Limb (tissue), 2 donors: ENCODE measurements at regions not wholly inside any gene's neighbourhood (a gene's known extent, or its start where the extent isn't known, plus 50 kb on each side); places are given as distances from the start of the nearest gene placed in this dataset.
"Not testable (repeated sequence)": the region's sequence is repeated elsewhere in the genome, so short reads cannot be mapped to it uniquely, and the experiment has no call there.

Experiments used
- DNase-seq, 2 donors: peaks; one replicate each; pipeline ENCODE4 v3.0.0-alpha.2; 2016; ENCODE audit errors: extremely low spot score in 2 of 2

DNA sequence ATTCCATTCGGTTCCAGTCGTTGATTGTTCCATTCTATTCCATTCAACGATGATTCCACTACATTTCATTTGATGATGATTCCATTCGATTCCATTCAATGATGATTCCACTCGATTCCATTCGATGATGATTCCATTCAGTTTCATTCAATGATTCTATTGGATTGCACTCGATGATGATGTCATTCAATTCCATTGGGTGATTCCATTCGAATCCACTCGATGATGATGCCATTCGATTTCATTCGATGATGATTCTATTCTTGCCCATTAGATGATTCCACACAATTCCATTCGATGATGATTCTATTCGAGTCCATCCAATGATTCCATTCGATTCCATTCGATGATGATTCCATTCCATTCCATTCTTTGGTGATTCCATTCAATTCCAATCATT is 1283.7 kb downstream of the TP53TG3F start:
- DNase-seq = no peak

DNA sequence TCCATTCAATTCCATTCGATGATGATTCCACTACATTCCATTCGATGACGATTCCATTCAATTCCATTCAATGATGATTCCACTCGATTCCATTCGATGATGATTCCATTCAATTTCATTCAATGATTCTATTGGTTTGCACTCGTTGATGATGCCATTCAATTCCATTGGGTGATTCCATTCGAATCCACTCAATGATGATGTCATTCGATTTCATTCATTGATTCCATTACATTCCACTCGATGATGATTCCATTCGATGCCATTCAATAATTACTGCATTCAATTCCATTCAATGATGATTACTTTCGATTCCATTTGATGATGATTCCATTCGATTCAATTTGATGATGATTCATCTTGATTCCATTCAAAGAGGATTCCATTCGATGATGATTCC is 1299.4 kb downstream of the TP53TG3F start:
- DNase-seq = no peak

DNA sequence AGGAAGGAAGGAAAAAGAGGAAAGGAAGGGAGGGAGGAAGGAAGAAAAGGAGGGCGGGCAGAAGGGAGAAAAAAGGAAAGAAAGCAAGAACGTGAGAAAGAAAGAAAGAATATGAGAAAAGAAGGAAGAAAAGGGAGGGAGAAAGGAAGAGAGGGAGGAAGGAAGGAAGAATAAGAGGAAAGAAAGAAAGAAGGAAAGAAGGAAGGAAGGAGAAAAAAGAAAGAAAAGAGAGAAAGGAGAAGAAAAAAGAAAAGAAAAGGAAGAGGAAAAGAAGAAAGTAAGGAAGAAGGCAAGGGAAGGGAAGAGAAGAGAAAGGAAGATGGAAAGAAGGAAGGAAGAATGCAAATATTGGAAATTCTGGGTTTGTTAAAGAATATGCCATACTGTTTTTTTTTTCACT is 1332.4 kb downstream of the TP53TG3F start:
- not testable (repeated sequence) for DNase-seq

DNA sequence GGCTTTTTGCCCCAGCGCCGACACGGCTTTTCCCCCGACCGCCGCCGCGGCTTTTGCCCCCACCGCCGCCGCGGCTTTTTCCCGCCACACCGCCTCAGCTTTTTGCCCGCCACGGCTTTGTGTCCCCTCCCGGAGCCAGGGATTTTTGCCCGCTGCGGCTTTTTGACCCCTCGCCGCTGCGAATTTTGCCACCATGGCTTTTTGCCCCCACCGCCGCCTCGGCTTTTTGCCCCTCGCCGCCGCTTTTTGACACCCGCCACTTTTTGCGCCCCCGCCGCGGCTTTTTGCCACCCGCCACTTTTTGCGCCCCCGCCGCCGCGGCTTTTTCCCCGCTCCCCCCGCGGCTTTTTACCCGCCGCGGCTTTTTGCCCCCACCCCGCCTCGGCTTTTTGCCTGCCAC is 1342.5 kb downstream of the TP53TG3F start:
- no peak for DNase-seq

DNA sequence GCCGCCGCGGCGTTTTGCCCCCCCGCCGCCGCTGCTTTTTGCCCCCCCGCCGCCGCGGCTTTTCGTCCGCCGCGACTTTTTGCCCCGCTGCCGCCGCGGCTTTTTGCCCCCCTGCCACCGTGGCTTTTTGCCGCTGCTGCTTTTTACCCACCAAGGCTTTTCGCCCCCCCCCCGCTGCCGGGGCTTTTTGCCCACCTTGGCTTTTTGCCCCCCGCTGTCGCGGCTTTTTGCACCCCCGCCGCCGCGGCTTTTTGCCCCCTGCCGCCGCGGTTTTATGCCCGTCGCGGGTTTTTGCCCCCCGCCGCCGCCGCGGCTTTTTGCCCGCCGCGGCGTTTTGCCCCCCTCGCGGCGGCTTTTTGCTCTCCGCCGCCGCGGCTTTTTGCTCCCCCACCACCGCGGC is 1343.0 kb downstream of the TP53TG3F start:
- no peak for DNase-seq

DNA sequence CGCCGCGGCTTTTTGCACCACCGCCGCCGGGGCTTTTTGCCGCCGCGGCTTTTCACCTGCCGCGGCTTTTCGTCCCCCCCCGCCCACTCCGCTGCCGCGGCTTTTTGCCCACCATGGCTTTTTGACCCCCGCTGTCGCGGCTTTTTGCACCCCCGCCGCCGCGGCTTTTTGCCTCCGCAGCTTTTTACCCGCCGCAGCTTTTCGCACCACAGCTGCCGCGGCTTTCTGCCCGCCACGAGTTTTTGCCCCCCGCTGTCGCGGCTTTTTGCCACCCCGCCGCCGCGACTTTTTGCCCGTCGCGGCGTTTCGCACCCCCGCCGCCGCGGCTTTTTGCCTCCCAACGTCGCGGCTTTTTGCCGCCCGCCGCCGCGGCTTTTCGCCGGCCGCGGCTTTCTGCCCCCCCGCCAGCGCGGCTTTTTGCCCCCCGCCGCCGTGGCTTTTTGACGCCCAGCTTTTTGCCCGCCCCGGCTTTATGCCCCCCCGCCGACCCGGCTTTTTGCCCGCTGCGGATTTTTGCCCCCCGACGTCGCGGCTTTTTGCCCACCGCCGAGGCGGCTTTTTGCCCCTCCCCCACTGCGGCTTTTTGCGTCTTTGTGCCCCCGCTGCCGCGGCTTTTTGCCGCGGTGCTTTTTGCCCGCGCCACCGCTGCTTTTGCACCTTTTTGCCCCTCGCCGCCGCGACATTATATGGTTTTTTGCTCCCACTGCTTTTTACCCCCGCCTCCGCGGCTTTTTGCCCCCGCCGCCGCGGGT is 1343.6 kb downstream of the TP53TG3F start:
- no peak for DNase-seq

DNA sequence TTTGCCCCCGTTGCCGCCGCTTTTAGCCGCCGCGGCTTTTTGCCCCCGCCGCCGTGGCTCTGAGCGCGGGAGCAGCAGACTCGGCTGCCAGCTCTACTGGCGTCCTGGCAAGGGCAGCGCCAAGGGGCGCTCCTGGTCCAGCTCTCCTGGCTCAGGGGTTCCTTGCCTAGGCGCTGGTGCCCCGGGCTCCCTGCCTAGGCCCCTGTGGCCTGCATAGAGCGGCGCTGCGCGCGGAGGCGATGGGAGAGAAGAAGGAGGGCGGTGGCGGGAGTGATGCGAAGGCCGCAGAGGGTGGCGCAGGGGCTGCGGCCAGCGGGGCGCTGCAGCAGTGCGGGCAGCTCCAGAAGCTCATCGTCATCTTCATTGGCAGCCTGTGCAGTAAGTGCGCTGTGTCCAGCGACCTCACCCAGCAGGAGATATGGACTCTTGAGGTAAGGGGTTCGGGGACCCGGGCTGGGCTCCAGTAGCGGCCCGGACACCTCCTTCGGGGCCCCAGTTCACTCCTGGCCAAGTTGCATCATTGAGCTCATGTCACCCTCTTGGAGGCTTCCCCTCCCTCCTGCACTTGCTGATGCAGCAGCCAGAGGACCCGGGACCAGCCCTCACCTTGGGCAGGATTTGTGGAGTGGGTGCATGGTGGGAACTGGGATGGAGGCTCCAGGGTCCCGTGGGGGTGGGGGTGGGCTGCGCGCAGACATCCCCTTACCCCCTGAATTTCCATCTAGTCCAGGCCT is 1344.4 kb downstream of the TP53TG3F start:
- DNase-seq = peak in 1 of 2 donors; percentile 24

DNA sequence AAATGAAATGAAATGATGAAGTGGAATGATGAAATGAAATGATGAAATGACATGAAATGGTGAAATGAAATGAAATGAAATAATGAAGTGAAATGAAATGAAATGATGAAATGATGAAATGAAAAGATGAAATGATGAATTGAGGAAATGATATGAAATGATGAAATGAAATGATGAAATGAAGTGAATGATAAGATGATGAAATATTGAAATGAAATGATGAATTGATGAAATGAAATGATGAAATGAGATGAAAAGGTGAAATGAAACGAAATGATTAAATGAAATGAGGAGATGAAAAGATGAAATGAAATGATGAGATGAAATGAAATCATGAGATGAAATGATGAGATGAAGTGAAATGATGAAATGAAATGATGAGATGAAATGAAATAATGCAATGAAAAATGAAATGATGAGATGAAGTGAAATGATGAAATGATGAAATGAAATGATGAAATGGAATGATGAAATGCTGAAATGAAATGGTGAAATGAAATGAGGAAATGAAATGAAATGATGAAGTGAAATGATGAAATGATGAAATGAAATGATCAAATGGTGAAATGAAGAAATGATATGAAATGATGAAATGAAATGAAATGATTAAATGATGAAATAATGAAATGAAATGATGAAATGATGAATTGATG is 1347.7 kb downstream of the TP53TG3F start:
- not testable (repeated sequence) for DNase-seq

DNA sequence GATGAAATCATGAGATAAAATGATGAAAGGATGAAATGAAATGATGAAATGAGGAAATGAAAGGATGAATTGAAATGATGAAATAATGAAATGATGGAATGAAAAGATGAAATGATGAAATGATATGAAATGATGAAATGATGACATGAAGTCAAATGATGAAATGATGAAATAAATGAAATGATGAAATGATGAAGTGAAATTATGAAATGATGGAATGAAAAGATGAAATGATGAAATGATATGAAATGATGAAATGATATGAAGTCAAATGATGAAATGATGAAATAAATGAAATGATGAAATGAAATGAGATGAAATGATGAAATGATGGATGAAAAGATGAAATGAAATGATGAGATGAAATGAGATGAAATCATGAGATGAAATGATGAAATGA is 1348.4 kb downstream of the TP53TG3F start:
- not testable (repeated sequence) for DNase-seq

DNA sequence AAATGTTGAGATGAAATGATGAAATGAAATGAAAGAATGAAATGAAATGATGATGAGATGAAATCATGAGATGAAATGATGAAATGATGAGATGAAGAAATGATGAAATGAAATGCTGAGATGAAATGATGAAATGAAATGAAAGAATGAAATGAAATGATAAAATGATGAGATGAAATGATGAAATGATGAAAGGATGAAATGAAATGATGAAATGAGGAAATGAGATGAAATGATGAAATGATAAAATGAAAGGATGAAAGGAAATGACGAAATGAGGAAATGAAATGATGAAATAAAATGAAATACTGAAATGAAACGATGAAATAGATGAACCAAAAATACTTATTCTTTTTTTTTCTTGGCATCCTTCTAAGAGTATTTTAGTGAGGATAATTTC is 1349.1 kb downstream of the TP53TG3F start:
- not testable (repeated sequence) for DNase-seq
